Upper lobe of left lung (tissue), 6 donors: ENCODE measurements at regions not wholly inside any gene's neighbourhood (a gene's known extent, or its start where the extent isn't known, plus 50 kb on each side); places are given as distances from the start of the nearest gene placed in this dataset.

Source experiments
- ATAC-seq, 2 donors: fragments of 200-7000 bp; cut with Tn5 transposase; one replicate each; pipeline ENCODE4 v1.9.1; 2022; ENCODE audit warnings: mild to moderate bottlenecking in 2 of 2, moderate library complexity in 2 of 2; ENCODE audit not compliant: low FRiP score in 2 of 2
- DNase-seq, 2 donors: peaks; one replicate each; pipeline ENCODE4 v3.0.0-alpha.2; 2019 to 2020
- H3K27ac ChIP-seq, 4 donors: fragments of 200-600 bp; sonication (generic); one replicate each; pipeline ENCODE4 v1.5.1; 2016 to 2019
- H3K27me3 ChIP-seq, 4 donors: fragments of 200-600 bp; sonication (generic); one replicate each; pipeline ENCODE4 v1.5.1; 2017 to 2019
- H3K36me3 ChIP-seq, 4 donors: fragments of 200-600 bp; sonication (generic); one replicate each; pipeline ENCODE4 v1.5.1; 2016 to 2019
- H3K4me1 ChIP-seq, 4 donors: fragments of 200-600 bp; sonication (generic); one replicate each; pipeline ENCODE4 v1.5.1; 2018 to 2019
- H3K4me3 ChIP-seq, 4 donors: fragments of 200-600 bp; sonication (generic); one replicate each; pipeline ENCODE4 v1.5.1; 2017 to 2019; ENCODE audit warnings: mild to moderate bottlenecking in 2 of 4, moderate library complexity in 1 of 4
- H3K9me3 ChIP-seq, 4 donors: fragments of 200-600 bp; sonication (generic); one replicate each; pipeline ENCODE4 v1.5.1; 2018 to 2019
- CTCF ChIP-seq, 6 experiments: fragments of 450-650 bp in 4 of 6; fragments of 200-600 bp in 2 of 6; sonication (generic) in 2 of 6; IDR thresholded peaks; one replicate each; pipeline ENCODE4 v1.5.1; 2016 to 2019; ENCODE audit warnings: antibody characterized with exemption in 6 of 6
- EP300 ChIP-seq, 4 donors: sonication (generic); formaldehyde crosslinking; IDR thresholded peaks; one replicate each; pipeline ENCODE4 v1.5.1; 2017; ENCODE audit warnings: antibody characterized with exemption in 4 of 4, control low read depth in 2 of 4
- POLR2A ChIP-seq, 4 donors: fragments of 450-650 bp; IDR thresholded peaks; one replicate each; pipeline ENCODE4 v1.5.1; 2016 to 2017; ENCODE audit warnings: antibody characterized with exemption in 4 of 4, mild to moderate bottlenecking in 2 of 4
- POLR2AphosphoS5 ChIP-seq, 2 donors: sonication (generic); formaldehyde crosslinking; IDR thresholded peaks; one replicate each; pipeline ENCODE4 v1.5.1; 2017; ENCODE audit warnings: antibody characterized with exemption in 2 of 2
- WGBS, 2 donors: methylation state at CpG; one replicate each; pipeline ENCODE4 v1.1.5; 2017 to 2018; 5-methylcytosine and 5-hydroxymethylcytosine counted together
- donor health status: DM: no; HTN: no; CAD: no; lungs with moderate emphysema.
- donor health status: DM: no; HTN: yes; CAD: no; lungs with severe emphysema.

GRCh38 chr2:117519238-117519637, 295.3 kb upstream of the DDX18 start:
- no peak overlapping the region for H3K27ac ChIP-seq
- ATAC-seq, result no peak
- no peak for TF ChIP-seq POLR2A (IDR thresholded peaks at IDR 0.05)
- no peak for TF ChIP-seq CTCF (IDR thresholded peaks at IDR 0.05)
- no peak for TF ChIP-seq POLR2AphosphoS5 (IDR thresholded peaks at IDR 0.05)
- no peak for TF ChIP-seq EP300 (IDR thresholded peaks at IDR 0.05)
- H3K4me1 ChIP-seq, result no peaks in the 10 kb centered on the region
- H3K9me3 ChIP-seq, result no peaks in the 10 kb centered on the region
- WGBS, 2 donors, result 13 to 26% methylated on average over 1 of the region's 1 CpG
- H3K4me3 ChIP-seq, result no peak overlapping the region
- no peaks in the 10 kb centered on the region for H3K36me3 ChIP-seq
- DNase-seq, result no peak
- H3K27me3 ChIP-seq, result no peaks in the 10 kb centered on the region

- DNase-seq (no peak), ATAC-seq (no peak)
- Histone ChIP-seq H3K36me3 (no peaks in the 10 kb centered on the region), H3K4me1 (no peaks in the 10 kb centered on the region), H3K9me3 (no peaks in the 10 kb centered on the region), H3K27me3 (no peaks in the 10 kb centered on the region), H3K4me3 (no peak overlapping the region), H3K27ac (no peak overlapping the region)
- TF ChIP-seq EP300 (IDR thresholded peaks at IDR 0.05) (no peak), POLR2A (IDR thresholded peaks at IDR 0.05) (no peak), CTCF (IDR thresholded peaks at IDR 0.05) (no peak), POLR2AphosphoS5 (IDR thresholded peaks at IDR 0.05) (no peak)
These were observed 294.8 kb upstream of the DDX18 start for GRCh38 chr2:117519721-117520120.

- peak in 1 of 2 donors; percentile 30 for ATAC-seq
These were observed 291.2 kb upstream of the DDX18 start for GRCh38 chr2:117523267-117523666.

GRCh38 chr2:117523711-117524238, 290.7 kb upstream of the DDX18 start:
- Histone ChIP-seq H3K27ac (no peak overlapping the region), H3K4me3 (no peak overlapping the region), H3K36me3 (no peaks in the 10 kb centered on the region), H3K9me3 (no peaks in the 10 kb centered on the region), H3K27me3 (no peaks in the 10 kb centered on the region), H3K4me1 (no peaks in the 10 kb centered on the region)
- DNase-seq (no peak), ATAC-seq (no peak)
- TF ChIP-seq CTCF (IDR thresholded peaks at IDR 0.05), result no peak
- TF ChIP-seq EP300 (IDR thresholded peaks at IDR 0.05), result no peak
- no peak for TF ChIP-seq POLR2AphosphoS5 (IDR thresholded peaks at IDR 0.05)
- TF ChIP-seq POLR2A (IDR thresholded peaks at IDR 0.05), result no peak
- 72 to 83% methylated on average over 1 of the region's 1 CpG for WGBS, 2 donors

More at GRCh38 chr2:117523267-117523666, 291.2 kb upstream of the DDX18 start:
- no peak overlapping the region for H3K4me3 ChIP-seq
- no peak overlapping the region for H3K27ac ChIP-seq
- TF ChIP-seq CTCF (IDR thresholded peaks at IDR 0.05) (no peak), EP300 (IDR thresholded peaks at IDR 0.05) (no peak), POLR2A (IDR thresholded peaks at IDR 0.05) (no peak), POLR2AphosphoS5 (IDR thresholded peaks at IDR 0.05) (no peak)
- H3K36me3 ChIP-seq, result no peaks in the 10 kb centered on the region
- peak in 1 of 2 donors; percentile 69 for DNase-seq
- WGBS, 2 donors, result 0 to 3% methylated on average over 2 of the region's 2 CpGs
- no peaks in the 10 kb centered on the region for H3K9me3 ChIP-seq
- H3K4me1 ChIP-seq, result no peaks in the 10 kb centered on the region
- no peaks in the 10 kb centered on the region for H3K27me3 ChIP-seq

GRCh38 chr2:117536139-117536538, 278.4 kb upstream of the DDX18 start:
- ATAC-seq (peak in 1 of 2 donors; percentile 25), DNase-seq (no peak)
- 37 to 96% methylated on average over 2 of the region's 2 CpGs for WGBS, 2 donors
- H3K4me1 ChIP-seq, result no peaks in the 10 kb centered on the region
- no peak overlapping the region for H3K4me3 ChIP-seq
- H3K27me3 ChIP-seq, result no peaks in the 10 kb centered on the region
- H3K9me3 ChIP-seq, result peaks cover 0 to 4% (median 2%) of the 10 kb centered on the region in 4 donors
- no peaks in the 10 kb centered on the region for H3K36me3 ChIP-seq
- TF ChIP-seq POLR2AphosphoS5 (IDR thresholded peaks at IDR 0.05) (no peak), CTCF (IDR thresholded peaks at IDR 0.05) (peak in 1 of 6 experiments; percentile 14)
- no peak overlapping the region for H3K27ac ChIP-seq
